ENCODE measurements at regions not wholly inside any gene's neighbourhood (a gene's known extent, or its start where the extent isn't known, plus 50 kb on each side); places are given as distances from the start of the nearest gene placed in this dataset.

- Mint-ChIP-seq H3K27me3 (ENCODE audit: low read depth in 3 of 3) (no peaks in the 10 kb centered on the region), H3K4me1 (peaks cover 22% of the 10 kb centered on the region), H3K27ac (peak overlapping the region in 3 of 7 donors; percentile 31 to 69 (median 54)), H3K4me3 (peak overlapping the region in 1 of 2 donors; percentile 39), H3K36me3 (peaks cover 3 to 6% of the 10 kb centered on the region in 2 donors), H3K9me3 (no peaks in the 10 kb centered on the region)
- DNase-seq, result peak in 2 of 3 donors; percentile 6 to 18
- H3K4me2 ChIP-seq (replicated peaks; ENCODE audit: extremely low read depth, low read length, poor library complexity, severe bottlenecking), result peak overlapping the region; percentile 30
- H2AFZ ChIP-seq (ENCODE audit: insufficient read depth, low read depth, low read length, poor library complexity, severe bottlenecking), result no peak overlapping the region
- H3K9ac ChIP-seq (ENCODE audit: insufficient read depth, low read length, poor library complexity, severe bottlenecking), result no peak overlapping the region
- peaks cover 12 to 14% of the 10 kb centered on the region in 2 donors for H3K4me1 ChIP-seq (ENCODE audit: control insufficient read depth in 1 of 2, insufficient read depth in 2 of 2, low read length in 2 of 2)
- H3K4me3 ChIP-seq (replicated peaks in 1 of 3; ENCODE audit: low read depth in 2 of 3, low read length in 3 of 3), result no peak overlapping the region
- TF ChIP-seq, protein P1, sequence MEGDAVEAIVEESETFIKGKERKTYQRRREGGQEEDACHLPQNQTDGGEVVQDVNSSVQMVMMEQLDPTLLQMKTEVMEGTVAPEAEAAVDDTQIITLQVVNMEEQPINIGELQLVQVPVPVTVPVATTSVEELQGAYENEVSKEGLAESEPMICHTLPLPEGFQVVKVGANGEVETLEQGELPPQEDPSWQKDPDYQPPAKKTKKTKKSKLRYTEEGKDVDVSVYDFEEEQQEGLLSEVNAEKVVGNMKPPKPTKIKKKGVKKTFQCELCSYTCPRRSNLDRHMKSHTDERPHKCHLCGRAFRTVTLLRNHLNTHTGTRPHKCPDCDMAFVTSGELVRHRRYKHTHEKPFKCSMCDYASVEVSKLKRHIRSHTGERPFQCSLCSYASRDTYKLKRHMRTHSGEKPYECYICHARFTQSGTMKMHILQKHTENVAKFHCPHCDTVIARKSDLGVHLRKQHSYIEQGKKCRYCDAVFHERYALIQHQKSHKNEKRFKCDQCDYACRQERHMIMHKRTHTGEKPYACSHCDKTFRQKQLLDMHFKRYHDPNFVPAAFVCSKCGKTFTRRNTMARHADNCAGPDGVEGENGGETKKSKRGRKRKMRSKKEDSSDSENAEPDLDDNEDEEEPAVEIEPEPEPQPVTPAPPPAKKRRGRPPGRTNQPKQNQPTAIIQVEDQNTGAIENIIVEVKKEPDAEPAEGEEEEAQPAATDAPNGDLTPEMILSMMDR (IDR thresholded peaks at IDR 0.05), result no peak
- H3K79me2 ChIP-seq (ENCODE audit: insufficient read depth, low read length), result no peaks in the 10 kb centered on the region
- no peaks in the 10 kb centered on the region for H3K27me3 ChIP-seq (ENCODE audit: control insufficient read depth in 2 of 2, insufficient read depth in 2 of 2, low read length in 2 of 2)
- no peaks in the 10 kb centered on the region for H3K9me3 ChIP-seq (replicated peaks in 1 of 2; ENCODE audit: control insufficient read depth in 1 of 2, insufficient read depth in 1 of 2, low read length in 2 of 2)
- H3K36me3 ChIP-seq (replicated peaks in 1 of 2; ENCODE audit: control insufficient read depth in 1 of 2, insufficient read depth in 2 of 2, low read length in 2 of 2), result peaks cover 4 to 5% of the 10 kb centered on the region in 2 donors
- intact Hi-C loops (cut with micrococcal nuclease), result no loop called here
- no CpG with 5 or more reads among the region's 3 CpGs for WGBS (ENCODE audit: insufficient coverage)
- no peaks in the 10 kb centered on the region for H4K20me1 ChIP-seq (ENCODE audit: insufficient read depth, low read length)
- H3K27ac ChIP-seq (ENCODE audit: low read depth in 1 of 2, low read length in 2 of 2), result peak overlapping the region in 1 of 2 donors; percentile 42
Observed at GRCh38 chr14:35201066-35201465, 78.7 kb downstream of the PRORP start.

DNA sequence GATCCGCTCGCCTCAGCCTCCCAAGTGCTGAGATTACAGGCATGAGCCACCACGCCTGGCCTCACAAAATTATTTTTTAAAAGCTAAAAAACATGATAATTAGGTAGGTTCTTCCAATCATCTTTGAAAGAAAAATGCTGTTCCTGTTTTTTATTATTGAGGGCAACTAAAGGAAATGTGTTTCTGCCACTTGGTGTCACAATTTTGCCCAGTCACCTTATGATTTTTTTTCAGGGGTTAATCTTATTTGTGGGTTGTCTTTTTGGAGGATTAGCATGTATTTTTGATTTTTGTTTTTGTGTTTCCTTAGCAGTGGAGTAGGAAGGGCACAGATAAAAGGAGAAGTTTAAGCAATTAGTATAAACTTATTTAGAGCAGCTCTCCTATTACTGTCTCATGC, 79.8 kb downstream of the PRORP start:
- peaks cover 4 to 14% of the 10 kb centered on the region in 2 donors for H3K36me3 ChIP-seq (replicated peaks in 1 of 2; ENCODE audit: control insufficient read depth in 1 of 2, insufficient read depth in 2 of 2, low read length in 2 of 2)
- no peak overlapping the region for H3K9ac ChIP-seq (ENCODE audit: insufficient read depth, low read length, poor library complexity, severe bottlenecking)
- no peaks in the 10 kb centered on the region for H3K27me3 ChIP-seq (ENCODE audit: control insufficient read depth in 2 of 2, insufficient read depth in 2 of 2, low read length in 2 of 2)
- Mint-ChIP-seq H3K27me3 (ENCODE audit: low read depth in 3 of 3) (no peaks in the 10 kb centered on the region), H3K4me1 (peaks cover 14% of the 10 kb centered on the region), H3K9me3 (no peaks in the 10 kb centered on the region), H3K36me3 (peaks cover 3 to 4% of the 10 kb centered on the region in 2 donors), H3K4me3 (no peak overlapping the region), H3K27ac (peak overlapping the region in 6 of 7 donors; percentile 10 to 81 (median 72))
- no peak overlapping the region for H3K27ac ChIP-seq (ENCODE audit: low read depth in 1 of 2, low read length in 2 of 2)
- H4K20me1 ChIP-seq (ENCODE audit: insufficient read depth, low read length), result no peaks in the 10 kb centered on the region
- TF ChIP-seq, protein P1 (IDR thresholded peaks at IDR 0.05), result no peak
- no CpG with 5 or more reads among the region's 3 CpGs for WGBS (ENCODE audit: insufficient coverage)
- intact Hi-C loops (cut with micrococcal nuclease), result no loop called here
- peaks cover 12 to 14% of the 10 kb centered on the region in 2 donors for H3K4me1 ChIP-seq (ENCODE audit: control insufficient read depth in 1 of 2, insufficient read depth in 2 of 2, low read length in 2 of 2)
- H3K4me2 ChIP-seq (replicated peaks; ENCODE audit: extremely low read depth, low read length, poor library complexity, severe bottlenecking), result no peak overlapping the region
- H3K79me2 ChIP-seq (ENCODE audit: insufficient read depth, low read length), result no peaks in the 10 kb centered on the region
- H3K9me3 ChIP-seq (replicated peaks in 1 of 2; ENCODE audit: control insufficient read depth in 1 of 2, insufficient read depth in 1 of 2, low read length in 2 of 2), result no peaks in the 10 kb centered on the region
- no peak overlapping the region for H3K4me3 ChIP-seq (replicated peaks in 1 of 3; ENCODE audit: low read depth in 2 of 3, low read length in 3 of 3)
- peak in 1 of 3 donors; percentile 11 for DNase-seq
- H2AFZ ChIP-seq (ENCODE audit: insufficient read depth, low read depth, low read length, poor library complexity, severe bottlenecking), result no peak overlapping the region
